ENCODE measurements at regions not wholly inside any gene's neighbourhood (a gene's known extent, or its start where the extent isn't known, plus 50 kb on each side); places are given as distances from the start of the nearest gene placed in this dataset.

DNA sequence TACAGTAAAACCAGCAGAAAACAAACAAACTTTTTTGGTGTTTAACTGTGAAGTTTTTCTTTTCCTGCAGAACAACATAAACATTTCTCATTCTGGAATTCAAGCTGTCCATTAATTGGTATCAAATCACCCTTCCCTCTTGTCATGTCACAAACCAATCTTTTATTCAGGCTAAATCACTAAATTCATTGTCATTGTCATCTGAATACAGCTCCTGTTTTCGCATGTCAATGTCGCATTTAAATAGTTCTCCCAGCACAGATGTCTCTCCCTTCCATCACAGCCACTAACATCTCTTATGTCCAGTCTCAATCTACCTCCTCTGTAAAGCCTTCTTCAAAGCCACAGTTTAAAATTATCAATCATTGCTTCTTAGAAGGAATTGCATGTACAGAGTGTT is 192.1 kb upstream of the PCDH10 start:
- Histone ChIP-seq H3K79me2 (ENCODE audit: control insufficient read depth, insufficient read depth, low read length) (no peaks in the 10 kb centered on the region), H3K27ac (ENCODE audit: control insufficient read depth, insufficient read depth, low read length) (no peak overlapping the region), H4K20me1 (ENCODE audit: control insufficient read depth, extremely low read depth, insufficient read depth, low read length) (no peaks in the 10 kb centered on the region), H2AFZ (ENCODE audit: control insufficient read depth, low read length) (no peak overlapping the region), H3K9me3 (ENCODE audit: control insufficient read depth, low read depth, low read length) (peaks cover 6% of the 10 kb centered on the region), H3K4me1 (ENCODE audit: control insufficient read depth, extremely low read depth, insufficient read depth, low read length) (no peaks in the 10 kb centered on the region), H3K9ac (ENCODE audit: control insufficient read depth, extremely low read depth, insufficient read depth, low read length) (no peak overlapping the region), H3K4me2 (ENCODE audit: control insufficient read depth, extremely low read depth, insufficient read depth, low read depth, low read length) (no peak overlapping the region), H3K27me3 (ENCODE audit: control insufficient read depth, extremely low read depth, insufficient read depth, low read length) (no peaks in the 10 kb centered on the region), H3K9me1 (ENCODE audit: control insufficient read depth, extremely low read depth, insufficient read depth, low read length) (no peaks in the 10 kb centered on the region), H3K4me3 (ENCODE audit: control insufficient read depth in 2 of 3, extremely low read depth in 1 of 3, insufficient read depth in 2 of 3, low read depth in 1 of 3, low read length in 3 of 3) (no peak overlapping the region), H3K36me3 (ENCODE audit: control insufficient read depth in 2 of 2, extremely low read depth in 1 of 2, insufficient read depth in 2 of 2, low read length in 2 of 2) (no peaks in the 10 kb centered on the region)
- FAIRE-seq (no peak), DNase-seq (ENCODE audit: low read depth, low spot score) (no peak)
- no peak for TF ChIP-seq EZH2 (IDR thresholded peaks at IDR 0.05; ENCODE audit: low read length)
- TF ChIP-seq, protein P1, sequence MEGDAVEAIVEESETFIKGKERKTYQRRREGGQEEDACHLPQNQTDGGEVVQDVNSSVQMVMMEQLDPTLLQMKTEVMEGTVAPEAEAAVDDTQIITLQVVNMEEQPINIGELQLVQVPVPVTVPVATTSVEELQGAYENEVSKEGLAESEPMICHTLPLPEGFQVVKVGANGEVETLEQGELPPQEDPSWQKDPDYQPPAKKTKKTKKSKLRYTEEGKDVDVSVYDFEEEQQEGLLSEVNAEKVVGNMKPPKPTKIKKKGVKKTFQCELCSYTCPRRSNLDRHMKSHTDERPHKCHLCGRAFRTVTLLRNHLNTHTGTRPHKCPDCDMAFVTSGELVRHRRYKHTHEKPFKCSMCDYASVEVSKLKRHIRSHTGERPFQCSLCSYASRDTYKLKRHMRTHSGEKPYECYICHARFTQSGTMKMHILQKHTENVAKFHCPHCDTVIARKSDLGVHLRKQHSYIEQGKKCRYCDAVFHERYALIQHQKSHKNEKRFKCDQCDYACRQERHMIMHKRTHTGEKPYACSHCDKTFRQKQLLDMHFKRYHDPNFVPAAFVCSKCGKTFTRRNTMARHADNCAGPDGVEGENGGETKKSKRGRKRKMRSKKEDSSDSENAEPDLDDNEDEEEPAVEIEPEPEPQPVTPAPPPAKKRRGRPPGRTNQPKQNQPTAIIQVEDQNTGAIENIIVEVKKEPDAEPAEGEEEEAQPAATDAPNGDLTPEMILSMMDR (optimal IDR thresholded peaks at IDR 0.05 in 1 of 3, IDR thresholded peaks at IDR 0.05 in 1 of 3, conservative IDR thresholded peaks at IDR 0.05 in 1 of 3; ENCODE audit: extremely low read depth in 1 of 3, insufficient read depth in 2 of 3, low read length in 3 of 3) = no peak
- dilution Hi-C loops (cut with MboI; ENCODE audit: extremely low pct_ligation_motif_present, low sequenced_read_pairs) = no loop called here

DNA sequence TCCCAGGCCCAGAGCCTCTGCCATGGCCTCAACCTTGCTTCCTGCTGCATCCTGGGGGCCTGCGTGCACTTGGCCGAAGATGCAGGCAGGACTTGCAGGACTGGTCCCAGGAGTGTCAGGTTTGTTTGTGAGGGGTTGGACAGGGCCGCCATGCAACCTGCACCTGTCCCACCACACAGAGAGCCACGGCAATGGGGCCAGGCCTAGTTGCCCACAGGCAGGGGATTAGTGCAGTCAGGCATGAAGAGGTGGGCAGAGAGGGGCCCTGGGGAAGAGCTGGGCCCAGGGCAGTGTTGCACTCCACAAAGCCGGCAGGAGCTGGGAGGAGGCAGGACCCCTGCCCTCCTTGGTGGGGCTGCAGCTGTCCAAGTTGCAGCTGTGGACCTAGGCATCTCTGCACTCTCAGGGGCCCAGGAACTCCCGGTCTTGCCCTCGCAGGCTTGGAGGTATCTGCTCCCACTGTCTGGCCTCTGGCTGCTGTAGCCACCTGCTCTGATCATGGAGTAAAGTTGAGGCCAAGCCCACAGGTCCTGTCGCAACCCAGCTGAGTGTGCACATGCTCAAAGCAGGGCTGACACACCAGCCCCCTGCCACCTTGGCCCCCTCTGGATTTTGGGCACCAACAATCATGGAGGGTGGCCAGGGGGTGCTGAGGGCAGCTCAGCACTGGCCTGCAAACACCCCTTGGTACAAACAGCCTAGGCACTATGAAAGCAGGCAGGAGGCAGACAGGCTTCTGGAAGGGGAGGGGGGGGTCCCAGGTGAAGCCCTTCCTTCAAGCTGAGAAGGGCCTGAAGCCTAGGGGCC is 190.4 kb upstream of the PCDH10 start:
- dilution Hi-C loops (cut with MboI; ENCODE audit: extremely low pct_ligation_motif_present, low sequenced_read_pairs) = no loop called here
- TF ChIP-seq EZH2 (IDR thresholded peaks at IDR 0.05; ENCODE audit: low read length) = no peak
- TF ChIP-seq, protein P1 (optimal IDR thresholded peaks at IDR 0.05 in 1 of 3, IDR thresholded peaks at IDR 0.05 in 1 of 3, conservative IDR thresholded peaks at IDR 0.05 in 1 of 3; ENCODE audit: extremely low read depth in 1 of 3, insufficient read depth in 2 of 3, low read length in 3 of 3) = no peak

More for the DNA sequence above, 190.4 kb upstream of the PCDH10 start:
- no peak overlapping the region for H2AFZ ChIP-seq (ENCODE audit: control insufficient read depth, low read length)
- H3K36me3 ChIP-seq (ENCODE audit: control insufficient read depth in 2 of 2, extremely low read depth in 1 of 2, insufficient read depth in 2 of 2, low read length in 2 of 2) = no peaks in the 10 kb centered on the region
- no peaks in the 10 kb centered on the region for H3K79me2 ChIP-seq (ENCODE audit: control insufficient read depth, insufficient read depth, low read length)
- no peak for DNase-seq (ENCODE audit: low read depth, low spot score)
- no peaks in the 10 kb centered on the region for H3K4me1 ChIP-seq (ENCODE audit: control insufficient read depth, extremely low read depth, insufficient read depth, low read length)
- no peak overlapping the region for H3K4me2 ChIP-seq (ENCODE audit: control insufficient read depth, extremely low read depth, insufficient read depth, low read depth, low read length)
- H3K9me1 ChIP-seq (ENCODE audit: control insufficient read depth, extremely low read depth, insufficient read depth, low read length) = no peaks in the 10 kb centered on the region
- H3K9ac ChIP-seq (ENCODE audit: control insufficient read depth, extremely low read depth, insufficient read depth, low read length) = no peak overlapping the region
- H3K4me3 ChIP-seq (ENCODE audit: control insufficient read depth in 2 of 3, extremely low read depth in 1 of 3, insufficient read depth in 2 of 3, low read depth in 1 of 3, low read length in 3 of 3) = no peak overlapping the region
- FAIRE-seq = no peak
- H3K27ac ChIP-seq (ENCODE audit: control insufficient read depth, insufficient read depth, low read length) = no peak overlapping the region
- H4K20me1 ChIP-seq (ENCODE audit: control insufficient read depth, extremely low read depth, insufficient read depth, low read length) = no peaks in the 10 kb centered on the region
- H3K27me3 ChIP-seq (ENCODE audit: control insufficient read depth, extremely low read depth, insufficient read depth, low read length) = no peaks in the 10 kb centered on the region
- H3K9me3 ChIP-seq (ENCODE audit: control insufficient read depth, low read depth, low read length) = peaks cover 6% of the 10 kb centered on the region
